MM.1S (cell line): ENCODE measurements at regions not wholly inside any gene's neighbourhood (a gene's known extent, or its start where the extent isn't known, plus 50 kb on each side); places are given as distances from the start of the nearest gene placed in this dataset.

ENCODE experiments used
- CTCF ChIP-seq: fragments of 300-600 bp; sonication (generic); IDR thresholded peaks from 2 replicates; pipeline ENCODE4 v1.5.1; 2016; ENCODE audit warnings: antibody characterized with exemption, low read length, mixed read lengths
- EZH2phosphoT487 ChIP-seq: fragments of 300-600 bp; sonication (generic); IDR thresholded peaks from 2 replicates; pipeline ENCODE4 v1.6.1; 2018; ENCODE audit warnings: antibody characterized with exemption, low read length

GRCh38 chr14:38038171-38038570 is 169.5 kb upstream of the SSTR1 start:
- TF ChIP-seq CTCF (no peak), EZH2phosphoT487 (no peak)
